NCI-H1092 treated with DMSO at 0.1 percent for 48 hours (cell line): ENCODE measurements at regions not wholly inside any gene's neighbourhood (a gene's known extent, or its start where the extent isn't known, plus 50 kb on each side); places are given as distances from the start of the nearest gene placed in this dataset.

Experiments used
- DNase-seq: peaks from one replicate; lab custom pipeline; 2025; lab: John Stamatoyannopoulos, UW

DNA sequence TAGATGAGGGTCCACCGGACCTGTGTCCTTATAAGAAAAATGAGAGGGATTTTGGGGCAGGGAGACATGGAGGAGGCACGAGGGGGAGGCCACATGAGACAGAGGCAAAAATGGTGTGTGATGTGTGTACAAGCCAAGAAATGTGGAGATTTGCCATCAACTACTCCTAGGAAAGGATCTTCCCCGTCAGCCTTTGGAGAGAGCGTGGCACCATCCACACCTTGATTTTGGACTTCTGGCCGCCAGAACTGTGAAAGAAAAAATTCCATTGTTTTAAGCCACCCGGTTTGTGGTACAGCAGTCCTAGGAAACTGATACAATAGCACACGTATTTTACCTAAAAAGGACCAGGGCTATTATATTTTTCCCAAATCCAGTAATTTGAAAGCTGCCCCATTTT, 829.0 kb upstream of the SALL3 start:
- no peak for DNase-seq

DNA sequence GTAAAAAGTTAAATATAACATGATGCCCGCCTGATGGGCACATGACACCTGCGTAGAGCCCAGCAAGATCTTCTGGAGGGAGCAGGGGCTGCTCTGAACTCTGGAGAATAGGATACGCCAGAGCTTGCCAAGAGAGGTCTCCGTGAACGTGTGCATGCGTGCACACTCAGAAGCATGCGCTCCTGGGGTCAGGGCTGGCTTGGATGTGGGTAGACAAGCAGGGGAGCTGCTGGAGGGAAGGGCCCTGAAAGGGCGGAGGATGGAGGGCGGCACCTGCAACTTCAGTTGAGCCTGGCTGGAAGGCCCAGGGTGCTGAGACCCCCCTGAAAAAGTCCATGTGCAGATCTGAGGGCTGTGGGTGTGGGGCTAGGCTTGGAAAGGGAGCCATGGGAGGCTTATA, 828.4 kb upstream of the SALL3 start:
- no peak for DNase-seq

DNA sequence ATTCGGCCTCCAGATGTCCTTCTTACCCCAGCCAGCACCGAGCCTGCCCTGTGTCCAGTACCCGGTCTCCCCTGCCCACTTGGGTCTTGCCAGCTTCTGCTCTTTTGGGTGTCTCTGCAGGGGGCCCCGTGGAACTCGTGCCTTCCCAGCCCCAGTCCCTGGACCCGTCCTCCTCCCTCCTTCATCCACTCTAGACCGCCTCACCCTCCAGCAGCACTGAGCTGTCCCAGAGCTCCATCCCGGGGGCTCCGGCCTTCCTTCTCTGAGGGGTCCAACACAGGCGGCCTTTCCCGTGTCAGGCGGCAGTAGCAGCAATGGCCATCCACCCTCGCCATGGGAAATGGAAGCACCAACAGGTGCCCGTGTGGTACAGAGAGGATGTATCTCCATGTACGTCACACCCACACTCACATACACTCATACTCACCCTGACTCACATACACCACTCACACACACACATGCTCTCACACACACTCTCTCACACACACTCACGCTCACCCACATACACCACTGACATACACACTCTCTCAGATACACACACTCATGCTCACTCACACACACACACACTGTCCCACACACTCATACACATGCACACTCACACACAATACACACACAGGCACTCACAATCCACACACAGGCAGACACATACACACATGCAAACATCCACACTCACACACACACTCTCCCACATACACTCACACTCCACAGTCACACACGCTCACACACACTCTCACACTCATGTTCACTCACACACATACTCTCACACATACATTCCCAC, 827.5 kb upstream of the SALL3 start:
- no peak for DNase-seq

DNA sequence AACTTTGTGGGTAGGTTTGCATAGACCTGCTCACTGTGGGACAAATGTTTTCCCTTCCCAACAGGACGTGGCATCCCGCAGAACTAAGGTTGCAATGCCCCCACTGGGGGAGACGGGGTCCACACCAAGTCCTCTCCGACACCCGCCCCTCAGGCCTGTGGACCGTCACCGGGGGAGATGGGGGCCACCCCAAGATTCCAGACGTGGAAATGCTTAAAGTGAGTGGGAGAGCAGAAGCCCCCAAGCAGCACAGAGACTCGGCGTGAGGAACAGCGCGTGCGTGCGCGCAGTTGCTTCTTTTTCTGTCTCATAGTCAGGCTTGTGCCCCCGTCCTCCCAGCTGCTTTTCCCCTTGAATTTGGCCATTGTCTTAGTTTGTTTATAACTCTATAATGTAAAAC, 826.3 kb upstream of the SALL3 start:
- no peak for DNase-seq

- no peak for DNase-seq
These were observed 825.2 kb upstream of the SALL3 start for GRCh38 chr18:78154444-78154843.

DNA sequence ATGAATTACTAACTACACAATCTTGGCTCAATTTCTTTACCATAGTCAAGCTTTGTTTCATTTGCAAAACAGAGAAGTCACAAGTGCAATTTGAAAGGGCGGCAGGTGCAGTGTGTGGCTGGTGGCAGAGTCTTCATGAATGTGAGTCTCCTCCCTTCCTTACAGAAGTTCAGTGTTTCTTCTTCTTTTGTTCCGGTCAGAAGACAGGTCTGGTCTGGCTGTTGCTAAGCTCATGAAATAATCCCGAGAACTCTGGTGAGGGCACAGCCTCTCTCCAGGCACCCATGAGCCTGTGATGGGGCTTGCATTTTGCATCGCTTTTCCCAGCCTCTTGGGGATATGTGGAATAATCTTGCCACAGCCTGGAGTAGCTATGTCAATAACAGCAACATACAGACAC, 824.8 kb upstream of the SALL3 start:
- DNase-seq, result no peak

- DNase-seq, result no peak
These were observed 823.2 kb upstream of the SALL3 start for GRCh38 chr18:78156466-78156865.

DNA sequence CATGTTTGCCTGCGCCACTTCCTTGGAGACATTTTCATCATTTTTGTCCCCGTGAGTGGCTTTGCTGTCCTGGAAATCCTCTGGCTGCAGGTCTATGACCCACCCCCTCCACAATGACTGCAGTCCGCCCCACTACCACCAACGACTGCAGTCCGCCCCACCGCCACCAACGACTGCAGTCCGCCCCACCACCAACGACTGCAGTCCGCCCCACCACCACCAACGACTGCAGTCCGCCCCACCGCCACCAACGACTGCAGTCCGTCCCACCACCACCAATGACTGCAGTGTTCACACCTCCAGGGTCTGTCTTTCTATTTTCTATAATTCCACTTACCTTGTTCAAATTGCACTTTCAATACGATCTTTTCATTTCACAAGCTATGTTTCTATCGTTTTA, 820.7 kb upstream of the SALL3 start:
- DNase-seq, result no peak

DNA sequence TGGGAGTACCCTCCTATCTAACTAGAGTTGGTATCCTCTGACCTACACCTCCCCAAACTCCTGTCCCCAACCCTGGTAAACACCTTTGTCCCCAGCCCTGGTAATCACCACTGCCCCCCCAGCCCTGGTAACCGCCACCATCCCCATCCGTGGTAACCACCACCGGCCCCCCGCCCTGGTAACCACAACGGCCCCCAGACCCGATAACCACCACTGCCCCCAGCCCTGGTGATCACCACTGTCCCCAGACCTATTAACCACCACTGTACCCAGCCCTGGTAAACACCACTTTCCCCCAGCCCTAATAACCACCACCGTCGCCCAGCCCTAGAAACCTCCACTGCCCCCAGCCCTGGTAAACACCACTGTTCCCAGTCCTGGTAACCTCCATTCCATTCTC, 820.2 kb upstream of the SALL3 start:
- DNase-seq, result no peak

- DNase-seq, result no peak
These were observed 818.5 kb upstream of the SALL3 start for GRCh38 chr18:78160961-78161656.

GRCh38 chr18:78165525-78165924, 814.1 kb upstream of the SALL3 start:
- DNase-seq, result no peak

DNA sequence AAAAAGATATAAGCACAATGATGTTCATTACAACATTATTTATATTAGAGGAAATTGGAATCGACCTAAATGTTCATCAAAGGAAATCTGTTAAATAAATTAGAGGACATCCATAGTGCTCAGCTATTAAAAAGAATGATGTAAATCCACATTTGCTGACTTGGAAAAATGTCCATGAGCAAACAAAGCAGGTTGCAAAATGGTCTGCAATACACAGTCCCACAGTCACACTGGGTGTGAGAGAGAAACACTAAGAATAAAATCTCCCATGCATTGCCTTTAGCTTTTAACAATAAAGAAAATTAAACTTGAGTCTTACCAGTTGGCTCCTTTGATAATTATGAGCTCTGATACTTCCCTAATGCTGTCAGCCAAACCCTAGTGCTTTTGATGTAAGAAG, 811.1 kb upstream of the SALL3 start:
- DNase-seq, result no peak

DNA sequence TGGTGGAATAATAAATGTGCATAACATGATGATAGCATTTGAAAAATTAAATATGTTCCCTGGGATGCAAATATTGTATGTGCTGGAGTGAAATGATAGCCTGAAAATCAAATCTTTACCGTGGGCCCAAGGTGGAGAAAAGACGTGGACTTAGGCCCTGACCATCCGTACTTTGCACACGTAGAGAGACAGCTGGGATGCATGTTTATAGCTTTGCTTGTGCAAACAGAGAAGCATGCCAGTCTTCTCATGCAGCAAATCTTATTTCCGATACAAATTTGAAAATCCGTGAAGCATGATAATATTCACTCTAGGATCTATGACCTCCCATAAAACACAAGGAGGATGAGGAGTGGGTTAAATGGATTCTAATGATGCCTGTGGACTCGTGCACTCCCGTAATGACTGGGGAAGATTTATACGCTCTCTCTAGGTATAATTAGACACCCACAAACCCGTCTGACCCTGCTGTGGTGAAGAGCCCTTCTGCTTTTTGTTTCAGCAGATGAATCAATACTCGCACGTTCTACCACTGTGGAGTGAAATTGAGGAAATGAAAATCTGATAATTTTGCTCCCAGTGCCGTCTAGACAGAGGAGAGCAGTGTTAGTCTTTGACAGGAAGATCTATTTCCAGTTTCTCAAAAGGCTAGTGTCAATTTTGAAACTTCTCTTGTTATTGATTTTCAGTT, 810.3 kb upstream of the SALL3 start:
- peak; percentile 46 for DNase-seq

- no peak for DNase-seq
These were observed 807.7 kb upstream of the SALL3 start for GRCh38 chr18:78171954-78172353.

- no peak for DNase-seq
These were observed 804.9 kb upstream of the SALL3 start for GRCh38 chr18:78174737-78175136.

DNA sequence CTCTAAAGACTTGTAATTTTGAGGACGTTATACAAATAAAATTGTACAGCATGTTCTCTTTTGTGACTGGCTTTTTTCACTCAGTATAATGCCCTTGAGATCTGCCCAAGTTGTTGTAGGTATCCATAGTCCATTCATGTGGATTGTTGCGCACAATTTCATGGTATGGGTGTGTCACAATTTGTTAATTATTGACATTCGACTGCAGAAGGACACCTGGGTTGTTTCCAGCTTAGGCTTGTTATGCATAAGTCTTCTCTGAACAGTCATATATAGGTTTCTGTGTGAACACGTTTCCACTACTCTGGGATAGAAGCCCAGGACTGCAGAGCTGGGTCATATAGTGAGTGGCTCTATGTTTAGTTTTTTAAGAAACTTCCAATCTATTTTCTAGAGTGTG, 800.8 kb upstream of the SALL3 start:
- no peak for DNase-seq

GRCh38 chr18:78180741-78181140, 798.9 kb upstream of the SALL3 start:
- DNase-seq, result no peak

- DNase-seq, result no peak
These were observed 795.8 kb upstream of the SALL3 start for GRCh38 chr18:78183815-78184214.

GRCh38 chr18:78191276-78191675, 788.3 kb upstream of the SALL3 start:
- DNase-seq, result no peak

- DNase-seq, result peak; percentile 96
These were observed 787.6 kb upstream of the SALL3 start for GRCh38 chr18:78192054-78192453.

DNA sequence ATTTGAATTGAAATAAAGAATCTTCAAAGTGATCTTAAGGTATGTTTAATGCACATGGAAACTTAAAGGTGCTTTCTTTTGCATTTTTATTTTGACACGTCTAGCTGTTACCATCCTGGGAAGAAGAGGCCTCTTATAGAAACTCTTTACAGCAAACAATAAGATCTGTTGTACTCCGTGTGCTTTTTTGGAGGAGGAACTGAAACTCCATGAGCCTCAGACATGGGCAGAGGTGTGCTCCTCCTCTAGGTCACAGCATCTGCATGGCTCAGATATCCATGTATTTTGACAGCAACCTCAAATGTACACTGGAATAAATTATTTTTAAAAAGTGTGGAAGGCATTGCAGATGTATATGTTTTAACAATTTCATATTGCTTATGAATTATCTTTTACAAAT, 783.3 kb upstream of the SALL3 start:
- DNase-seq, result no peak

DNA sequence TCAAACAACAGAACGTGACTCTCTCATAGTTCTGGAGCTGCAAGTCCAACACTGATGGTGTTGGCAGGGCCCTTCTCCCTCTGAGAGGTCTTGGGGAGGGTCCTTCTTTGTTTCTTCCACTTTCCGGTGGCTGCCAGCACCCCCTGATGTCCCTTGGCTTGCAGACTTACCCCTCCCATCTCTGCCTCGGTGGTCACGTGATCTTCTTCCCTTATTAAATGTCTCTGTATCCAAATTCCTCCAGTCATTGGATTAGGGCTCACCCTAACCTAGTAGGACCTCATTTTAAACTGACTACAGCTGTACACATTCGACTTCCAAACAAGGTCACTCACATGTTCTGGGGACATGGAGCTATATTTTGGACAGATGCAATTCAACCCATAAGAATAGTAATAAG, 780.6 kb upstream of the SALL3 start:
- DNase-seq, result no peak

DNA sequence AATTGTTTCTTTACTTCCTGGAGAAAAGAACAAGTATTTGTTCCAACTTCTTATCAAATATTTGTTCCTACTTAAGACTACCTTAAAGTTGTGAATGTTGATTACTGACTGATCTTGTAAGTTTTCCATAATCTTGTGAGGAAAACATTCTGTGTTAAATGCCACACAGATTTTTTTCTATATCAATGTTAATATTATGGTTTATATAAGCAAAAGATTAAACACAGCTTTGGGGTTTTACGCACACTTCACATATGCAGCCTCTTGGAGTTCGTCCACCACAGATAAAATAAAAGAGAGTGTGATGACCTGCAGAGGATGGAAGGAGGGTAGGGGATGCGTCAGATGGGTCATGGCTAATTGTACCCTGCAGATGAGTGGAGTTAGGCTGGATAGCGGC, 780.0 kb upstream of the SALL3 start:
- DNase-seq, result no peak
